NB4 (cell line): ENCODE measurements at regions not wholly inside any gene's neighbourhood (a gene's known extent, or its start where the extent isn't known, plus 50 kb on each side); places are given as distances from the start of the nearest gene placed in this dataset.
"Not testable (repeated sequence)": the region's sequence is repeated elsewhere in the genome, so short reads cannot be mapped to it uniquely, and the experiment has no call there.

Experiments
- POLR2A ChIP-seq: IDR thresholded peaks from 2 replicates; pipeline ENCODE4 v1.6.1; 2011; ENCODE audit warnings: mild to moderate bottlenecking; ENCODE audit not compliant: insufficient read length; ENCODE audit errors: extremely low read depth
- TF ChIP-seq, protein P1 (sequence below): IDR thresholded peaks from one replicate; pipeline ENCODE4 v1.5.1; 2012; ENCODE audit warnings: low read depth, low read length
- TF ChIP-seq, protein P2 (sequence below): IDR thresholded peaks from 2 replicates; pipeline ENCODE4 v1.6.1; 2011; ENCODE audit warnings: low read depth, low read length

DNA sequence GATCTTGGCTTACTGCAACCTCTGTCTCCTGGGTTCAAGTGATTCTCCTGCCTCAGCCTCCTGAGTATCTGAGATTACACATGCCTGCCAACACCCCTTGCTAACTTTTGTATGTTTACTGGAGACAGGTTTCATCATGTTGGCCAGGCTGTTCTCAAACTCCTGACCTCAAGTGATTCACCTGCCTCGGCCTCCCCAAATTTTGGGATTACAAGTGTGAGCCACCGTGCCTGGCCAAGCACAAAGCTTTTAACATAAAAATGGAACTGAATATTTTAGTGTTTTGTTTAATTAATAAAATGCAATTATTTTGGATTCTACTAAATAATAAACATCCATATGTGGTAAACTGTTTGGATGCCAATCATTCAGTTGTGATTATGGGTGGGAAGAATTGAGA lies 255.2 kb downstream of the CWH43 start:
- TF ChIP-seq, protein P1, sequence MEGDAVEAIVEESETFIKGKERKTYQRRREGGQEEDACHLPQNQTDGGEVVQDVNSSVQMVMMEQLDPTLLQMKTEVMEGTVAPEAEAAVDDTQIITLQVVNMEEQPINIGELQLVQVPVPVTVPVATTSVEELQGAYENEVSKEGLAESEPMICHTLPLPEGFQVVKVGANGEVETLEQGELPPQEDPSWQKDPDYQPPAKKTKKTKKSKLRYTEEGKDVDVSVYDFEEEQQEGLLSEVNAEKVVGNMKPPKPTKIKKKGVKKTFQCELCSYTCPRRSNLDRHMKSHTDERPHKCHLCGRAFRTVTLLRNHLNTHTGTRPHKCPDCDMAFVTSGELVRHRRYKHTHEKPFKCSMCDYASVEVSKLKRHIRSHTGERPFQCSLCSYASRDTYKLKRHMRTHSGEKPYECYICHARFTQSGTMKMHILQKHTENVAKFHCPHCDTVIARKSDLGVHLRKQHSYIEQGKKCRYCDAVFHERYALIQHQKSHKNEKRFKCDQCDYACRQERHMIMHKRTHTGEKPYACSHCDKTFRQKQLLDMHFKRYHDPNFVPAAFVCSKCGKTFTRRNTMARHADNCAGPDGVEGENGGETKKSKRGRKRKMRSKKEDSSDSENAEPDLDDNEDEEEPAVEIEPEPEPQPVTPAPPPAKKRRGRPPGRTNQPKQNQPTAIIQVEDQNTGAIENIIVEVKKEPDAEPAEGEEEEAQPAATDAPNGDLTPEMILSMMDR, result not testable (repeated sequence)
- TF ChIP-seq POLR2A, result not testable (repeated sequence)
- TF ChIP-seq, protein P2, sequence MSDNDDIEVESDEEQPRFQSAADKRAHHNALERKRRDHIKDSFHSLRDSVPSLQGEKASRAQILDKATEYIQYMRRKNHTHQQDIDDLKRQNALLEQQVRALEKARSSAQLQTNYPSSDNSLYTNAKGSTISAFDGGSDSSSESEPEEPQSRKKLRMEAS, result not testable (repeated sequence)
